ENCODE measurements at regions not wholly inside any gene's neighbourhood (a gene's known extent, or its start where the extent isn't known, plus 50 kb on each side); places are given as distances from the start of the nearest gene placed in this dataset.

DNA sequence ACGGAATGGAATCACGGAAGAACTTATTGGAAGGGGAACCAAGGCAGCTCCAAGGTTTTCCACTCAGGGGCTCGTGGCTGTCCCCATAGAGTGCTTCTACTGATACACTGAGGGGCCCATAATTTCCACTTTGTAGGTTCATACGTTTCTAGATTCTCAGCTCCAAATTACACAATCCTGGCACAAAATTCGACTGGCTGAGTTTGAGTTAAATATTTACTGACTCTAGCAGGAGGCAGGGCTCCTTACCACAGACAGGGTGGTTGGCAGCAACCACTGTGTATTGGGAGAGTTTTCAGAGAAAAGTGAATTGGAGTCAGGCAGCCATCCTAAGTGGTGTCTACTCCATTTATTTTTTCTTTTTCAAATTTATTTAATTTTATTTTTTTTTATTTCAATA lies 55.4 kb upstream of the SEC61G start:
- TF ChIP-seq, protein P1, sequence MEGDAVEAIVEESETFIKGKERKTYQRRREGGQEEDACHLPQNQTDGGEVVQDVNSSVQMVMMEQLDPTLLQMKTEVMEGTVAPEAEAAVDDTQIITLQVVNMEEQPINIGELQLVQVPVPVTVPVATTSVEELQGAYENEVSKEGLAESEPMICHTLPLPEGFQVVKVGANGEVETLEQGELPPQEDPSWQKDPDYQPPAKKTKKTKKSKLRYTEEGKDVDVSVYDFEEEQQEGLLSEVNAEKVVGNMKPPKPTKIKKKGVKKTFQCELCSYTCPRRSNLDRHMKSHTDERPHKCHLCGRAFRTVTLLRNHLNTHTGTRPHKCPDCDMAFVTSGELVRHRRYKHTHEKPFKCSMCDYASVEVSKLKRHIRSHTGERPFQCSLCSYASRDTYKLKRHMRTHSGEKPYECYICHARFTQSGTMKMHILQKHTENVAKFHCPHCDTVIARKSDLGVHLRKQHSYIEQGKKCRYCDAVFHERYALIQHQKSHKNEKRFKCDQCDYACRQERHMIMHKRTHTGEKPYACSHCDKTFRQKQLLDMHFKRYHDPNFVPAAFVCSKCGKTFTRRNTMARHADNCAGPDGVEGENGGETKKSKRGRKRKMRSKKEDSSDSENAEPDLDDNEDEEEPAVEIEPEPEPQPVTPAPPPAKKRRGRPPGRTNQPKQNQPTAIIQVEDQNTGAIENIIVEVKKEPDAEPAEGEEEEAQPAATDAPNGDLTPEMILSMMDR (IDR thresholded peaks at IDR 0.05; ENCODE audit: insufficient read depth, low read length, poor library complexity, severe bottlenecking) = no peak
- TF ChIP-seq EZH2phosphoT487 (conservative IDR thresholded peaks at IDR 0.05; ENCODE audit: low read length) = no peak

Measured in SU-DHL-6 (cell line).